ENCODE measurements at regions not wholly inside any gene's neighbourhood (a gene's known extent, or its start where the extent isn't known, plus 50 kb on each side); places are given as distances from the start of the nearest gene placed in this dataset.

DNA sequence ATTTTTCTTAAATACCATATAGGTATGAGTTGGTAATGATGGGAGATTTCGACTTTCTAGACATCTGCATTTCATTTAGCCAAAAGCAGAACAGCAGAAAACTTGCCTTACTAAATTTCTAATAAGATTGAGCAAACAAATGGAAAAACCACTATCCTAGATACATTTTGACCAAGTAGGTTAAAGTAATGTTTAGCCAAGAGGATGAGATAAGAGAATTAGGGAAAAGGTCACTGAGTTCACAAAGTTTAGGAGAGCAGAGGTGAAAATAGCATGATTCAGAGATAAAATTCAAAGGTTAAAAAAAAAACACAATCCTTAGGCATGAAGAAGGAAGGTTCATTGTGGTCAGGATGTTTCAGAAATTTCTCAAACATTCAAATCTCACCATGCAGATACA, 450.3 kb downstream of the CD83 start:
- no peak overlapping the region for H3K4me3 Mint-ChIP-seq
- DNase-seq: no peak

More for the DNA sequence above, 450.3 kb downstream of the CD83 start:
- H3K14ac ChIP-seq (ENCODE audit: insufficient read depth, low read length): no peak overlapping the region
- no peak overlapping the region for H4K91ac ChIP-seq (ENCODE audit: insufficient read length, low read depth, low read length)
- no peaks in the 10 kb centered on the region for H3K27me3 Mint-ChIP-seq (ENCODE audit: low read depth)
- H3K27ac ChIP-seq (ENCODE audit: insufficient read length, low read depth, low read length): no peak overlapping the region
- no peak overlapping the region for H3K56ac ChIP-seq (ENCODE audit: insufficient read length, low read depth, low read length)
- H3K23ac ChIP-seq (ENCODE audit: insufficient read length, low read depth, low read length): no peak overlapping the region
- no peak overlapping the region for H3K18ac ChIP-seq (ENCODE audit: insufficient read length, low read depth, low read length)
- H4K5ac ChIP-seq (ENCODE audit: insufficient read length, low read depth, low read length): no peak overlapping the region
- no peak overlapping the region for H3K27ac Mint-ChIP-seq
- no peak overlapping the region for H2BK20ac ChIP-seq (ENCODE audit: low read depth, low read length, poor library complexity, severe bottlenecking)
- H3K4me1 Mint-ChIP-seq: peaks cover 12 to 16% of the 10 kb centered on the region in 2 experiments
- no peak overlapping the region for H2BK12ac ChIP-seq (ENCODE audit: insufficient read length, low read depth, low read length)
- TF ChIP-seq, protein P1, sequence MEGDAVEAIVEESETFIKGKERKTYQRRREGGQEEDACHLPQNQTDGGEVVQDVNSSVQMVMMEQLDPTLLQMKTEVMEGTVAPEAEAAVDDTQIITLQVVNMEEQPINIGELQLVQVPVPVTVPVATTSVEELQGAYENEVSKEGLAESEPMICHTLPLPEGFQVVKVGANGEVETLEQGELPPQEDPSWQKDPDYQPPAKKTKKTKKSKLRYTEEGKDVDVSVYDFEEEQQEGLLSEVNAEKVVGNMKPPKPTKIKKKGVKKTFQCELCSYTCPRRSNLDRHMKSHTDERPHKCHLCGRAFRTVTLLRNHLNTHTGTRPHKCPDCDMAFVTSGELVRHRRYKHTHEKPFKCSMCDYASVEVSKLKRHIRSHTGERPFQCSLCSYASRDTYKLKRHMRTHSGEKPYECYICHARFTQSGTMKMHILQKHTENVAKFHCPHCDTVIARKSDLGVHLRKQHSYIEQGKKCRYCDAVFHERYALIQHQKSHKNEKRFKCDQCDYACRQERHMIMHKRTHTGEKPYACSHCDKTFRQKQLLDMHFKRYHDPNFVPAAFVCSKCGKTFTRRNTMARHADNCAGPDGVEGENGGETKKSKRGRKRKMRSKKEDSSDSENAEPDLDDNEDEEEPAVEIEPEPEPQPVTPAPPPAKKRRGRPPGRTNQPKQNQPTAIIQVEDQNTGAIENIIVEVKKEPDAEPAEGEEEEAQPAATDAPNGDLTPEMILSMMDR (conservative IDR thresholded peaks at IDR 0.05): no peak
- no peaks in the 10 kb centered on the region for H3K9me3 ChIP-seq (ENCODE audit: control insufficient read depth, low read depth, low read length)
- H3K36me3 Mint-ChIP-seq (ENCODE audit: insufficient read depth in 1 of 3, low read depth in 3 of 3): peaks cover 0 to 1% (median 0%) of the 10 kb centered on the region in 3 experiments; a peak in 1 of 7 replicates
- no peak overlapping the region for H2BK5ac ChIP-seq (ENCODE audit: insufficient read length, low read length)
- no peak overlapping the region for H3K9ac ChIP-seq (ENCODE audit: extremely low read depth, insufficient read length, low read length)
- H3K4ac ChIP-seq (ENCODE audit: low read depth, low read length): no peak overlapping the region
- H2AFZ ChIP-seq (ENCODE audit: low read length): no peak overlapping the region
- H2BK15ac ChIP-seq (ENCODE audit: low read depth, low read length): no peak overlapping the region
- H3K4me1 ChIP-seq (ENCODE audit: insufficient read depth, low read length): no peaks in the 10 kb centered on the region
- no peaks in the 10 kb centered on the region for H3K79me2 ChIP-seq (ENCODE audit: insufficient read depth, low read length)
- H3K79me1 ChIP-seq (ENCODE audit: insufficient read depth, low read depth, low read length, poor library complexity, severe bottlenecking): no peaks in the 10 kb centered on the region
- H3K9me3 Mint-ChIP-seq: peaks cover 0 to 2% of the 10 kb centered on the region in 2 experiments; a peak in 2 of 5 replicates
- H3K4me2 ChIP-seq (ENCODE audit: insufficient read depth, insufficient read length, low read length): no peak overlapping the region
- H4K20me1 ChIP-seq (ENCODE audit: control insufficient read depth, insufficient read depth, insufficient read length): no peaks in the 10 kb centered on the region
- no peak overlapping the region for H4K8ac ChIP-seq (replicated peaks; ENCODE audit: insufficient read length, low read depth, low read length)
- H2AK5ac ChIP-seq (ENCODE audit: insufficient read length, low read length): no peak overlapping the region
- H3K23me2 ChIP-seq (ENCODE audit: insufficient read length, low read depth, low read length, poor library complexity, severe bottlenecking): no peaks in the 10 kb centered on the region
- no peak overlapping the region for H3T11ph ChIP-seq (ENCODE audit: low read length)
- no CpG with 5 or more reads among the region's 1 CpG for WGBS (ENCODE audit: extremely low coverage, insufficient read length, low lambda C conversion rate)
- no peaks in the 10 kb centered on the region for H3K27me3 ChIP-seq (ENCODE audit: insufficient read depth, low read length)
- H2BK120ac ChIP-seq (ENCODE audit: low read depth, low read length, poor library complexity, severe bottlenecking): no peak overlapping the region
